Astrocyte (in vitro differentiated cells and primary cell): ENCODE measurements at regions not wholly inside any gene's neighbourhood (a gene's known extent, or its start where the extent isn't known, plus 50 kb on each side); places are given as distances from the start of the nearest gene placed in this dataset.

Experiments used
- CTCF ChIP-seq: IDR thresholded peaks from 2 replicates; pipeline ENCODE4 v1.5.1; 2011; ENCODE audit warnings: low read depth, mild to moderate bottlenecking, inconsistent platforms, low read length, moderate library complexity; ENCODE audit not compliant: insufficient read depth
- EZH2 ChIP-seq: IDR thresholded peaks from 2 replicates; pipeline ENCODE4 v1.6.1; 2012; ENCODE audit warnings: mild to moderate bottlenecking, low read length, inconsistent platforms; ENCODE audit not compliant: insufficient read depth

- no peak for TF ChIP-seq CTCF
- TF ChIP-seq EZH2: no peak
These were observed 140.6 kb downstream of the TTLL2 start for GRCh38 chr6:167465482-167465881.
